Activated CD4-positive, alpha-beta memory T cell treated with anti-CD3 and anti-CD28 coated beads, Interleukin-2, amount 10 ng/mL, durations not matched to agents 7 days and 5 days (primary cell): ENCODE measurements at regions not wholly inside any gene's neighbourhood (a gene's known extent, or its start where the extent isn't known, plus 50 kb on each side); places are given as distances from the start of the nearest gene placed in this dataset.

Experiments
- CTCF ChIA-PET: fragments of 350-600 bp; sonication (Branson Sonifier 250); formaldehyde crosslinking; loops from one replicate; lab custom pipeline; 2021; ENCODE audit warnings: antibody characterized with exemption, inconsistent platforms; lab: Charles Lee
- POLR2A ChIA-PET: fragments of 350-600 bp; sonication (Branson Sonifier 250); formaldehyde crosslinking; loops from one replicate; lab custom pipeline; 2021; ENCODE audit warnings: antibody characterized with exemption; lab: Charles Lee
- DNase-seq: peaks from one replicate; pipeline ENCODE4 v3.0.0-alpha.2; 2020
- H3K27ac Mint-ChIP-seq: one replicate; pipeline ENCODE4 v1.8.0; 2021; ENCODE audit warnings: mild to moderate bottlenecking, mixed read lengths
- H3K27me3 Mint-ChIP-seq: one replicate; pipeline ENCODE4 v1.8.0; 2021; ENCODE audit warnings: mixed read lengths
- H3K36me3 Mint-ChIP-seq: one replicate; pipeline ENCODE4 v1.8.0; 2021; ENCODE audit warnings: low read depth, mixed read lengths
- H3K4me1 Mint-ChIP-seq: one replicate; pipeline ENCODE4 v1.8.0; 2021; ENCODE audit warnings: mixed read lengths
- H3K4me3 Mint-ChIP-seq: one replicate; pipeline ENCODE4 v1.8.0; 2021; ENCODE audit warnings: mild to moderate bottlenecking, mixed read lengths
- H3K9me3 Mint-ChIP-seq: one replicate; pipeline ENCODE4 v1.8.0; 2021; ENCODE audit warnings: mixed read lengths

DNA sequence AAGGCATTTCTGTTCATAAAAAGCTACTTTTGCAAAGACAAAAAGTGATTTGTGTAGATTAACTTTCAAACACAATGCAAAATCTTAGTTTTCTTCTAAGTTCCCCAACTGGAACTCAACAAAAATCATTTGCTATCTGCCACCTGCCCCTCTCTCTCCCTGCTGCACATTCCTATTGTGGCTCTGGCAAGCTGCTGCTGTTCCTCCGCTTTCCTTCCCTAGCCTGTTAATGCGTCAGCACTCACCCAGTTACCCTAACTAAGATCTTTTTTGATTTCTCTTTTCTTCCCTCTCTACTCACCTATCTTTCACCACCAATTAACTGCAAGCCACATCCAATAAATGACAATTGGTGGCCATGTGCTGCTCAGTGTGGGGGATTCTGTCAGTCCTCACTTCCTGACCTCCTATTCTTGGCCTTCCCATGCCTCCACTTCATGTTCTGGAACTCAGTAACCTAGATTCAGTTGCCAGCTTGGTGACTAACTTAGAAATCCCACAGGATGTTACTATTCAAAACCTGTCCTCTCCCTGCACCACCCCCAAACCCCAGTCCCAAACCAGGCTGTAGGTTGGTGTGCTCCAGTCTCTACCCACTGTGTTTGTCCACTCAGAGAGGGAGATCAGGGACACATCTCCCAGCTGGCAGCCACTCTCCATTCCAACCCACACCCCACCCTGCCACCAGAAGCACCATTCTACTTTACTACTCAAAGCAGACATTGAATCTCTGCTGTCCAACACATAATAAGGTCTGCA, 140.2 kb upstream of the CTTNBP2 start:
- no peak overlapping the region for H3K27ac Mint-ChIP-seq
- H3K36me3 Mint-ChIP-seq: no peaks in the 10 kb centered on the region
- no peaks in the 10 kb centered on the region for H3K9me3 Mint-ChIP-seq
- H3K27me3 Mint-ChIP-seq: no peaks in the 10 kb centered on the region
- ChIA-PET CTCF (no interaction called here), POLR2A (no interaction called here)
- H3K4me3 Mint-ChIP-seq: no peak overlapping the region
- DNase-seq: no peak
- no peaks in the 10 kb centered on the region for H3K4me1 Mint-ChIP-seq

GRCh38 chr7:118022546-118022945, 149.3 kb upstream of the CTTNBP2 start:
- ChIA-PET POLR2A (no interaction called here), CTCF (no interaction called here)
- H3K4me3 Mint-ChIP-seq: no peak overlapping the region
- H3K9me3 Mint-ChIP-seq: no peaks in the 10 kb centered on the region
- H3K4me1 Mint-ChIP-seq: no peaks in the 10 kb centered on the region
- H3K27me3 Mint-ChIP-seq: no peaks in the 10 kb centered on the region
- DNase-seq: no peak
- H3K27ac Mint-ChIP-seq: no peak overlapping the region
- H3K36me3 Mint-ChIP-seq: no peaks in the 10 kb centered on the region

DNA sequence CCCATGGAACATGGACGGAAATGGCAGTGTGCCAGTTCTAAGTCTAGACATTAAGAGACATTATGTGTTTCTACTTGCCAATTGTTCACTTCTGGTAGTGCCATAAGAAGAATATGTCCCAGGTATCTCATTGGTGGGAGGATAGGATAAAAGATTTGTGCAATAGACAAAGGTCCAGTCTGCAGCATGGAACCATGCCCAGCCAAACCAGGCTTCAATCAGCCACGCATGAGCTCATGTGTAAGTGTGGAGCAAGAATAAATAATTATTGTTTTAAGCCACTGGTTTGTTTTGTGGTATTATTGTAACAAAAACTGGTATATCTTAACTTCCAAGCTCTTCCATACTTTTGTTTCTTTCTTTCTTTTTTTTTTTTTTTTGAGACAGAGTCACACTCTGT, 153.6 kb upstream of the CTTNBP2 start:
- DNase-seq: no peak
- ChIA-PET CTCF (no interaction called here), POLR2A (no interaction called here)
- no peaks in the 10 kb centered on the region for H3K27me3 Mint-ChIP-seq
- H3K9me3 Mint-ChIP-seq: no peaks in the 10 kb centered on the region
- no peaks in the 10 kb centered on the region for H3K36me3 Mint-ChIP-seq
- H3K27ac Mint-ChIP-seq: no peak overlapping the region
- no peak overlapping the region for H3K4me3 Mint-ChIP-seq
- no peaks in the 10 kb centered on the region for H3K4me1 Mint-ChIP-seq

DNA sequence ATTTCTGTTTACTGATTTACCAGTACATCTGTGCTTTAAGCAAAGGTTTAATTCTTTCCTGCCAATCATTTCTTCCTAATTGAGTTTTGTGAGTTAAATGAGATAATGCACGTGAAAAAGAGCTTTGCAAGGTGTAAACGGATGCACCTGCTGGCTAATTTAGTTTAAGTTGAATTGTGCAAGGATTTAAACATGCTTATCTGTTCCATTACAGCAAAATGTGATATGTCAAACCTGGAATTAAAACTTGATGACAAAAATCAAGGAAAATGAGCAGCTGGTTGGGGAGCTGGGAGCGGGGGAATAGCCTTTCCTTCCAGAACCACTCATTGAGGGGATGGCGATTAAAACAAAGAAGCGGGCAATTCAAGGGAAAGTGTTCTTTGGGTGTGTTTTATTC, 155.0 kb upstream of the CTTNBP2 start:
- ChIA-PET CTCF (no interaction called here), POLR2A (no interaction called here)
- H3K27ac Mint-ChIP-seq: no peak overlapping the region
- DNase-seq: no peak
- H3K4me1 Mint-ChIP-seq: no peaks in the 10 kb centered on the region
- H3K27me3 Mint-ChIP-seq: no peaks in the 10 kb centered on the region
- H3K36me3 Mint-ChIP-seq: no peaks in the 10 kb centered on the region
- no peak overlapping the region for H3K4me3 Mint-ChIP-seq
- no peaks in the 10 kb centered on the region for H3K9me3 Mint-ChIP-seq

GRCh38 chr7:118029826-118030422, 154.0 kb upstream of the LSM8 start:
- Mint-ChIP-seq H3K27me3 (no peaks in the 10 kb centered on the region), H3K36me3 (no peaks in the 10 kb centered on the region), H3K4me1 (no peaks in the 10 kb centered on the region), H3K4me3 (no peak overlapping the region), H3K27ac (no peak overlapping the region), H3K9me3 (no peaks in the 10 kb centered on the region)
- no peak for DNase-seq
- ChIA-PET POLR2A (no interaction called here), CTCF (no interaction called here)

GRCh38 chr7:118033273-118033672, 150.7 kb upstream of the LSM8 start:
- no peaks in the 10 kb centered on the region for H3K4me1 Mint-ChIP-seq
- no peak overlapping the region for H3K4me3 Mint-ChIP-seq
- POLR2A ChIA-PET: no interaction called here
- H3K27me3 Mint-ChIP-seq: no peaks in the 10 kb centered on the region
- CTCF ChIA-PET: no interaction called here
- H3K36me3 Mint-ChIP-seq: no peaks in the 10 kb centered on the region
- H3K9me3 Mint-ChIP-seq: no peaks in the 10 kb centered on the region
- no peak for DNase-seq
- no peak overlapping the region for H3K27ac Mint-ChIP-seq

DNA sequence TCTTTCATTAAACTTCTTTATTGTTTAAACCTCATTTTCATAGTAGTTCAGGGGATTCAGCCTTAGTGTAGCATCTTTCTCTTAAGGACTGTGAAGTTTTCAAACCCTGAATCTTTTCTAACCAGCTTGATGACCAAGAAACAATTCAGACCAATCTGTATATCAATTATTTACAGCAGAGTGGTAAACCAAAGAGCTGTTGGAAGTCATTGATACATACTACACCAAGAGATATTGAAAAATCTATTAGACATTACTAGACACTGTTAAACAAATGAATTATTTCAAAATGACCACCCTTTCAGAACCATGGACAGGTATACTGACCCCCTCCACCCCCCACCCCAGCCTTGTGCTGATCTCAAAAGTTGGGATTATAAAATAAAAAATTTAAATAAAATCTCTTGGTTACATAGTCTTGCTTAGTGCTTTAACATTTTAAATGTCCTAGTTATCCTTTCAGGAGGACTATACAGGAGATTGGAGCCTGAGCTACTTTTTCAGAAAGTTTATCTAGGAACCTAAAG, 143.9 kb upstream of the LSM8 start:
- no peak for DNase-seq
- no peaks in the 10 kb centered on the region for H3K27me3 Mint-ChIP-seq
- H3K9me3 Mint-ChIP-seq: no peaks in the 10 kb centered on the region
- no peaks in the 10 kb centered on the region for H3K4me1 Mint-ChIP-seq
- no peak overlapping the region for H3K4me3 Mint-ChIP-seq
- no peaks in the 10 kb centered on the region for H3K36me3 Mint-ChIP-seq
- POLR2A ChIA-PET: no interaction called here
- H3K27ac Mint-ChIP-seq: no peak overlapping the region
- CTCF ChIA-PET: no interaction called here

- Mint-ChIP-seq H3K9me3 (no peaks in the 10 kb centered on the region), H3K27me3 (no peaks in the 10 kb centered on the region), H3K27ac (no peak overlapping the region), H3K4me3 (no peak overlapping the region), H3K4me1 (no peaks in the 10 kb centered on the region), H3K36me3 (no peaks in the 10 kb centered on the region)
- ChIA-PET POLR2A (no interaction called here), CTCF (no interaction called here)
- no peak for DNase-seq
Measured at GRCh38 chr7:118040562-118040961, 143.4 kb upstream of the LSM8 start.

DNA sequence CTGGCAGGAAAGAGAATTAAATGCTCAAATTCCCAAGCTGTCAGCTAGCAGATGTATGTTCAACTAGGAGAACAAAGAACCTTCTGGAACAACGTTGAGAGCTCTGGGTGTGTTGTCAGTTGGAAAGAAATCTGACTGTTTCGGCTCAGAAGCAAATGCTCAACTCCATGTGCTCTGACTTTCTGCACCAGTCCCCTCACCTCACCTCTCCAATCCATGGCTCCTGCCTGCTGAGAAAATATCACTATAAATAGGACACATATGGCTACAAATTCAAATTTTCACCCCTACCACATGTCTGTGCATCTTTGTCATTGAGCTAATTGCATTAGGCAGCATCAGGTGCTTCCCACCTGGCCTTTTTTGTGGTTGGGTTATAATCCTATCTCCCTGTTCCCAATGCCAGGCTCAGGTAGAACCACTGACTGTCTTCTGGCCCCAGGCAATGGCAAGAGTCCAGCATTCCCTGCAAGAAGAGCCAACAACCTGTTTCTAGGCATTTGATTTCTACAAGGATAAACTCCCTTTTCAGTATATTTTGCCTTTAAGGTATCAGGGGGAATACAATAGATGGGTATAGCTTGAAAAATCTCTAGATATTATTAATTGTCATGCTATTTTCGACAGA, 142.6 kb upstream of the LSM8 start:
- Mint-ChIP-seq H3K27me3 (no peaks in the 10 kb centered on the region), H3K4me1 (no peaks in the 10 kb centered on the region), H3K9me3 (no peaks in the 10 kb centered on the region), H3K4me3 (no peak overlapping the region), H3K36me3 (no peaks in the 10 kb centered on the region), H3K27ac (no peak overlapping the region)
- DNase-seq: no peak
- CTCF ChIA-PET: no interaction called here
- POLR2A ChIA-PET: no interaction called here

DNA sequence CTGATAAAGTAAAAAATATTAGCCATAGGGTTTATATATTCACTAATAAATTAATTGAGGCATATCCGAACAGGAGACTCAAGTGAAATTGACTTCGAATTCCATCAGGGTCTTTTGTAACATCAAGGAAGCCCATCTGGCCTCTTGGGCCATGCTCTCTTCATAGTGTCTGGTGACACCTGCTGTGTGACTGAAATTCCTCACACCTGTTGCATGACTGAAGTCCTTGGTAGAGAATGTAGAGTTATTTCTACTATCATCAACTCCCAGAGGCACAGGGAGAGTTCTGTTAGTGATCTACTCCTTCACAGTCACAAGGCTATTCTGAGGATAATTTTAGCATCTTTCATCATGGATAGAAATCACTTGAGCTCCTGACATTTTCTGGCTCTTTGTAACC, 138.3 kb upstream of the LSM8 start:
- Mint-ChIP-seq H3K27me3 (no peaks in the 10 kb centered on the region), H3K4me3 (no peak overlapping the region), H3K9me3 (no peaks in the 10 kb centered on the region), H3K4me1 (no peaks in the 10 kb centered on the region), H3K27ac (no peak overlapping the region), H3K36me3 (no peaks in the 10 kb centered on the region)
- CTCF ChIA-PET: no interaction called here
- POLR2A ChIA-PET: no interaction called here
- DNase-seq: no peak

DNA sequence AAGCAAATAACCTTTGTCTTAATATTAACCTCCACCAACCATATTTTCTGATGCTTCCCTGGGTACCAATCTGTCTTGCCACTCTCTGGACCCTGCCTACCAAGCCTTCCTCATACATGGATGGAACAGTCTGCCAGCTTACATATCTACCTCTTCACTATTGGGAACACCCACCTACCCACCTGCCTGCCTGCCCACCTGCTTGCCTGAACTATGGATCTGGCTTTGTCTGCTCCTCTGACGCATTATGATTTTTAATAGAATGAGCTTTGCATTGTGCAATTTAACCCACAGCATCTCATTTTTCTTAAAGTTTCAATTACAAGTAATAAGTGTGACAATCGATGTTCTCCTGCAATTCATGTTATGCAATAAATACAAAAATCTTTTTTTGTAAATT, 137.9 kb upstream of the LSM8 start:
- no peaks in the 10 kb centered on the region for H3K36me3 Mint-ChIP-seq
- H3K4me1 Mint-ChIP-seq: no peaks in the 10 kb centered on the region
- no peak overlapping the region for H3K27ac Mint-ChIP-seq
- no peak for DNase-seq
- POLR2A ChIA-PET: no interaction called here
- no peak overlapping the region for H3K4me3 Mint-ChIP-seq
- CTCF ChIA-PET: no interaction called here
- no peaks in the 10 kb centered on the region for H3K9me3 Mint-ChIP-seq
- no peaks in the 10 kb centered on the region for H3K27me3 Mint-ChIP-seq

DNA sequence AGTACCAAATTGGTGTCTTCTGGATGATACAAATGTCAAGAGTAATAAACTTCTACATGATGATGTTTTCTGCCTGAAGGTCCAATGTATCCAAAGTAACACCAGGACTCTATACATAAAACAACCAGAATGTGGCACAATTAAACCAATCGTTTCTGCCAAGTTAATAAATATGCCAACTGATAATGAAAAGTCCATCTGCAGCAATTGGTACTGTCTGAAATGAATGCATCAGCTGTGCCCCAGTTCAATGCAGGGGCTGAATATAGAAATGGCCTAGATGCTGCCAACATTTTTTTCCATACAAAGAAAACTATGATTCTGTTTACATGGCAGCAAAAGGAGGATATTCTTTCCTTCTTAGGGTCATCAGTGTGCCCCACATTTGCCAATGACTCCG, 137.2 kb upstream of the LSM8 start:
- Mint-ChIP-seq H3K4me3 (no peak overlapping the region), H3K4me1 (no peaks in the 10 kb centered on the region), H3K36me3 (no peaks in the 10 kb centered on the region), H3K27me3 (no peaks in the 10 kb centered on the region), H3K27ac (no peak overlapping the region), H3K9me3 (no peaks in the 10 kb centered on the region)
- CTCF ChIA-PET: no interaction called here
- POLR2A ChIA-PET: no interaction called here
- DNase-seq: no peak

- Mint-ChIP-seq H3K4me3 (no peak overlapping the region), H3K27ac (no peak overlapping the region), H3K36me3 (no peaks in the 10 kb centered on the region), H3K27me3 (no peaks in the 10 kb centered on the region), H3K9me3 (no peaks in the 10 kb centered on the region), H3K4me1 (no peaks in the 10 kb centered on the region)
- ChIA-PET CTCF (no interaction called here), POLR2A (no interaction called here)
- no peak for DNase-seq
Measured at GRCh38 chr7:118052336-118052735, 131.6 kb upstream of the LSM8 start.

- DNase-seq: no peak
- POLR2A ChIA-PET: no interaction called here
- Mint-ChIP-seq H3K9me3 (no peaks in the 10 kb centered on the region), H3K27ac (no peak overlapping the region), H3K27me3 (no peaks in the 10 kb centered on the region), H3K4me1 (no peaks in the 10 kb centered on the region), H3K4me3 (no peak overlapping the region), H3K36me3 (no peaks in the 10 kb centered on the region)
- CTCF ChIA-PET: no interaction called here
Measured at GRCh38 chr7:118053353-118053752, 130.6 kb upstream of the LSM8 start.
